ENCODE measurements at regions not wholly inside any gene's neighbourhood (a gene's known extent, or its start where the extent isn't known, plus 50 kb on each side); places are given as distances from the start of the nearest gene placed in this dataset.

DNA sequence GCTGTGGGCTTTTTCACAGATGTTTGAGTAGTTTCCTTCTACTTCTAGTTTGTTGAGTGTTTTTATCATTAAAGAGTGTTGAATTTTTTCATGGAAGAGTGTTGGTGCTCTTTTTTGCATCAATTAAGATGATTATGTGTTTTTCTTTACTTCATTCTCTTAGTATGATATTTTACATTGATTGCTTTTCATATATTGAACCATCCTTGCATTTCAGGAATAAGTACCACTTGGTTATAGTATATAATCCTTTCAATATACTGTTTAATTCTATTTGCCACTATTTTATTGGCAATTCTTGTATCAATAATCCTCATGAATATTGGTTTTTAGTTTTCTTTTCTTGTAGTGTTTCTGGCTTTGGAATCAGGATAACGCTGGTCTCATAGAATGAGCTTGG, 113.7 kb upstream of the PRDM1 start:
- Histone ChIP-seq H3K36me3 (no peaks in the 10 kb centered on the region), H3K4me1 (no peaks in the 10 kb centered on the region), H3K9me3 (peaks cover 19% of the 10 kb centered on the region), H3K4me3 (no peak overlapping the region), H3K27ac (no peak overlapping the region), H3K27me3 (ENCODE audit: low read depth) (no peaks in the 10 kb centered on the region)
- TF ChIP-seq, protein P1, sequence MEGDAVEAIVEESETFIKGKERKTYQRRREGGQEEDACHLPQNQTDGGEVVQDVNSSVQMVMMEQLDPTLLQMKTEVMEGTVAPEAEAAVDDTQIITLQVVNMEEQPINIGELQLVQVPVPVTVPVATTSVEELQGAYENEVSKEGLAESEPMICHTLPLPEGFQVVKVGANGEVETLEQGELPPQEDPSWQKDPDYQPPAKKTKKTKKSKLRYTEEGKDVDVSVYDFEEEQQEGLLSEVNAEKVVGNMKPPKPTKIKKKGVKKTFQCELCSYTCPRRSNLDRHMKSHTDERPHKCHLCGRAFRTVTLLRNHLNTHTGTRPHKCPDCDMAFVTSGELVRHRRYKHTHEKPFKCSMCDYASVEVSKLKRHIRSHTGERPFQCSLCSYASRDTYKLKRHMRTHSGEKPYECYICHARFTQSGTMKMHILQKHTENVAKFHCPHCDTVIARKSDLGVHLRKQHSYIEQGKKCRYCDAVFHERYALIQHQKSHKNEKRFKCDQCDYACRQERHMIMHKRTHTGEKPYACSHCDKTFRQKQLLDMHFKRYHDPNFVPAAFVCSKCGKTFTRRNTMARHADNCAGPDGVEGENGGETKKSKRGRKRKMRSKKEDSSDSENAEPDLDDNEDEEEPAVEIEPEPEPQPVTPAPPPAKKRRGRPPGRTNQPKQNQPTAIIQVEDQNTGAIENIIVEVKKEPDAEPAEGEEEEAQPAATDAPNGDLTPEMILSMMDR (IDR thresholded peaks at IDR 0.05): no peak
- ATAC-seq (no peak), DNase-seq (no peak)
- intact Hi-C loops (cut with DNase I): no loop called here

DNA sequence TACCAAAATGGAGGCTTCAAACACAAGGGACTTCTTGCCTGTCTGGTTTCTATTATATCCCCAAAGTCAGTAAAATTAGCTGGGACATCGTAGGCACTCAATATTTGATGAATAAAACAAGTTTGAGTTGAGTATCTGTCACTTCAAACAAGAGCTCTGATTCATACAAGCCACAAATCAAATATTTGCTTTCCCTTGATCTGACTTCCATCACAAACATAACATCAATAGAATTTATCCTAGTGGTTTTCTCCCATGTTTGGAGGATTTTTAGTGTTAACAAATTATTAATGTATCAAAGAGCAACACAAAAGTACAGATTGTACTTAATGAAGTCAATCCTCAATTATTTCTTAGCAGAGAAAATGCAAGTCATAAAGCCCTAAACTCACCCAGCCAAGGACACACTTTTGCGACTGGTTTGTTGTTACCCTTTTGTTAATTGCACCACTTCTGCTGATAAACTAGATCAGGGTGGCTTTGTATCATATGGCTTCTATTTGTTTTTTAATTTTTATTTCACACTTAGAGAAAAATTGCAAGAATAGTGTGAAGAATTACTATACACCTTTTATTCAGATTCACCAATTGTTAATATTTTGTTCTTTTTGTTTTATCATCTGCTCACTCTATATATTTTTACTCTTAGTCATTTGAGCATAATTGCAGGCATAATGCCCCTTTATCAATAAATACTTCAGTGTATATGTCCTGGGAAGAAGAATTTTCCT, 117.4 kb upstream of the PRDM1 start:
- H3K4me3 ChIP-seq: no peak overlapping the region
- intact Hi-C loops (cut with DNase I): no loop called here
- TF ChIP-seq, protein P1 (IDR thresholded peaks at IDR 0.05): no peak
- no peak for ATAC-seq
- no peak for DNase-seq
- no peaks in the 10 kb centered on the region for H3K36me3 ChIP-seq
- peaks cover 19% of the 10 kb centered on the region for H3K9me3 ChIP-seq
- H3K4me1 ChIP-seq: no peaks in the 10 kb centered on the region
- no peak overlapping the region for H3K27ac ChIP-seq
- H3K27me3 ChIP-seq (ENCODE audit: low read depth): no peaks in the 10 kb centered on the region

DNA sequence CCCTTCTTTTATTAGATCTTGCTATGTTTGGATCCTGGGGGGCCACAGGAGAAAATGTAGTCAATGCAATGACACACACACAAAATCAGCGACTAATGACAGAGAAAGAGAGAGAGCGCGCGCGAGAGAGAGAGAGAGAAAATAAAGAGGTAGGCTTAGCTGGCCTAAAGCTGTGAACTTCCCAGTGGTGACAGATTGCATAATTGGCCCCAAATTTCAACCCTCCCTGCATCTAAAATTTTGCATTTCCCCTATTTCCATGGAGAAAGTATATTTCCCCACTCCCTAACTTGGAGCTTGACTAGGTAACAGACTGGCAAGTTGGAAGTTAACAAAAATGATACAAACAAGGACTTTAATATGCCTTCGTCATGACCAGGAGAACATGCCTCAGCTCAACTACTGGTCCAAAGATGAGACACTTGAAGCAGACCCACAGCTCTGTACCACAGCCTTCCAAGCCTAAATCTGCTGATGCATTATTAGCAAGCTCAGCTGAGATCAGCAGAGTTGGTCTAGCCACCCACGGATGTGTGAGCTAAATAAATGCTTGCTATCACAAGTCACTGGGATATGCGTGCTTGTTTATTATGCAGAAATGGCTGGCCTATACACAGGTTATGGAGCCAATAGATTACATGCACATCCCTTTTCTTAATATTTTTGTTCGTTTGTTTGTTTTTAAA, 118.1 kb upstream of the PRDM1 start:
- peaks cover 16% of the 10 kb centered on the region for H3K9me3 ChIP-seq
- H3K4me3 ChIP-seq: no peak overlapping the region
- H3K4me1 ChIP-seq: no peaks in the 10 kb centered on the region
- ATAC-seq: no peak
- no peak for DNase-seq
- H3K36me3 ChIP-seq: no peaks in the 10 kb centered on the region
- no peaks in the 10 kb centered on the region for H3K27me3 ChIP-seq (ENCODE audit: low read depth)
- TF ChIP-seq, protein P1 (IDR thresholded peaks at IDR 0.05): no peak
- intact Hi-C loops (cut with DNase I): no loop called here
- H3K27ac ChIP-seq: no peak overlapping the region

DNA sequence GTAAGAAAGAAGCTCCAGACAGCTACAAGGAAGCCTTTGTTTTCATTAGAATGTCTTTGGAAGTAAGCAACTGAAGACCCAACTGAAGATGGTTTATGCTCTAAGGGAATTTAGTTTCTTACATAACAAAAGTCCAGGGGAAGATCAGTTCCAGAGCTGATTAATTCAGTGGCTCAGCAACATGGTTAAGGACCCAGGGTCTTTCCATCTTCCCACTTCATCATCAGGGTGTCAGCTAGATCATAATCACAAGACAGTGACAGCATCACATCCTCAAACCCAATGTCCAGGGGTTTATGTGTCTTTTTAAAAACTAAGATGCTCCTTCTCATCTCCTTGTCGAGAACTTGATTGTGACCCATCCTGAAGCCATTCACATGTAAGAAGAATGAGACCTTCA, 119.7 kb upstream of the PRDM1 start:
- Histone ChIP-seq H3K4me3 (no peak overlapping the region), H3K36me3 (no peaks in the 10 kb centered on the region), H3K4me1 (no peaks in the 10 kb centered on the region), H3K27me3 (ENCODE audit: low read depth) (no peaks in the 10 kb centered on the region), H3K27ac (no peak overlapping the region), H3K9me3 (peaks cover under 1% of the 10 kb centered on the region)
- intact Hi-C loops (cut with DNase I): no loop called here
- no peak for DNase-seq
- TF ChIP-seq, protein P1 (IDR thresholded peaks at IDR 0.05): no peak
- no peak for ATAC-seq

DNA sequence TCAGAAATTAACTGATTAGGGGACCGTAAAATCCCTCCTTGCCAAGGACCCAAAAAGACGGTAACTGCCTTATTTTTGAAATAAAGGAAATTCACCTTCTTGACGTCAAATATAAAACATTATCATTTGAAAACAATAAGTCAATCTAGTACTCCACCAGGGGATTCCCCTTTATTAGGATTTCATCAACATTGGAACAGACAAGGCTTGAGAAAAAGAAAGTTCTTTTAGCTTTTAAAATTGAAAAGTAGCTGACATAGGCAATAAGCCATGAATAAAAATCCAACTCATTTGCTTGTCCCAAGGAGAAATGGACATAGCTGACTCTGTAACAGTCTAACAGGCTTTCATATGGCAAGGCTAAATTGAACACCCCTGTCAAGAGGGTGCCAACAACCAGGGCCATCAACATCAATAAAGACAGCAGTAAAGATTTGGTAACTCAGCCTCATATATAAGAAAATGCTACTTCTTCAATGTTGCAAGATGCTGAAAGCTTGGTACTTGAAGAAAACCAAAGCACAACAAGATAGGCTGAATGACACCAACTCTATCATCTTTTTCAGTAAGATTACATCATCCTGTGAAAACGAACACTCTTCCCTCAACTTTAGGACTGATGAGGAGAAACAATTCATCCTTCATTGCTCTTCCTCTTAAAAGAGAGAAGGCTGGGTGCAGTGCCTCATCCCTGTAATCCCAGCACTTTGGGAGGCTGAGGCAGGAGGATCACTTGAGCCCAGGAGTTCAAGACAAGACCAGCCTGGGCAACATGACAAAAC, 121.0 kb upstream of the PRDM1 start:
- H3K27me3 ChIP-seq (ENCODE audit: low read depth): no peaks in the 10 kb centered on the region
- TF ChIP-seq, protein P1 (IDR thresholded peaks at IDR 0.05): no peak
- no peaks in the 10 kb centered on the region for H3K36me3 ChIP-seq
- no peaks in the 10 kb centered on the region for H3K9me3 ChIP-seq
- intact Hi-C loops (cut with DNase I): no loop called here
- H3K4me3 ChIP-seq: no peak overlapping the region
- DNase-seq (no peak), ATAC-seq (no peak)
- no peak overlapping the region for H3K27ac ChIP-seq
- H3K4me1 ChIP-seq: no peaks in the 10 kb centered on the region

Measured in lower lobe of right lung (tissue), 2 donors.